GM23248 (cell line): ENCODE measurements at regions not wholly inside any gene's neighbourhood (a gene's known extent, or its start where the extent isn't known, plus 50 kb on each side); places are given as distances from the start of the nearest gene placed in this dataset.

Experiments
- EZH2 ChIP-seq: fragments of 200-600 bp; sonication (generic); IDR thresholded peaks from 2 replicates; pipeline ENCODE4 v1.6.1; 2018; ENCODE audit warnings: antibody characterized with exemption, mild to moderate bottlenecking; ENCODE audit not compliant: insufficient read depth, poor library complexity, severe bottlenecking
- EZH2phosphoT487 ChIP-seq: fragments of 200-600 bp; sonication (generic); IDR thresholded peaks from 2 replicates; pipeline ENCODE4 v1.6.1; 2018; ENCODE audit warnings: antibody characterized with exemption, moderate library complexity, mild to moderate bottlenecking, low read depth; ENCODE audit not compliant: insufficient read depth

DNA sequence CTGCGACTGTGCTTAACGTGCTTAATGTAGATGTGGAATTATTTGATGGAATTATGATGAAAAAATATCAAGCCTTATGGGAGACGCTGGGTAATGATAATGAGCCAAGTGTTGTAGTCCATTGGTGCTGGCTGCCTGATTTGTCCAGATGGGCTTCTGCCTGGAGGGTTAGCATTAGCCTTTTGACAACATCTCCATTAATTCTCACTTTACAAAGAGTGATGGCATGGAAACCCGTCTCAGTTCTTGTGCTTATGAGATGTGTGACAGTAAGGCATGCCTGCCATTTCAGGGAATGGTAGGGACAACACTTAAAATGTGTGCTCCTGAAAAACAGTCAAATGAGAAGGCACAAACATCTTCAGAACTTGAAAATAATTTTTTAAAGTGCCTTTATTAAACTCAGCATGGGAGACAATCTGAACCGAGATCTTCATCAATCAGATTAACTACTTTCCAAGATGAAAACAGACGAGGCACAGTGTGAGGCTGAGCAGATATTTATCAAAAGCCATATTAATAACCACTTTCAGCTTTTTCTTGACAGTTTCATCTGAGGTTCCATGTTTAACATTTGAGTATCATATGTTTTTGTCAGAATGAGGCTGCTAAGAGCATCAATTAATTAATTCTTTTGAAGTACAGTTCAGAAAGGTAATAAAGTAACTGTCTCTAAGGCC, 473.1 kb downstream of the NXPH1 start:
- TF ChIP-seq EZH2: no peak
- no peak for TF ChIP-seq EZH2phosphoT487
